ENCODE measurements at regions not wholly inside any gene's neighbourhood (a gene's known extent, or its start where the extent isn't known, plus 50 kb on each side); places are given as distances from the start of the nearest gene placed in this dataset.
A peak's percentile ranks its signal among the peaks of the same experiment; 100 is the strongest.

GRCh38 chr5:90193185-90193822, 216.3 kb downstream of the CETN3 start:
- no peaks in the 10 kb centered on the region for H3K27me3 Mint-ChIP-seq (ENCODE audit: unreplicated experiment)

GRCh38 chr5:90191352-90192045, 218.1 kb downstream of the CETN3 start:
- TF ChIP-seq CTCF (IDR thresholded peaks at IDR 0.05; ENCODE audit: partially characterized antibody, unreplicated experiment), result no peak
- Mint-ChIP-seq H3K27ac (ENCODE audit: unreplicated experiment) (no peak overlapping the region), H3K9me3 (ENCODE audit: unreplicated experiment) (no peaks in the 10 kb centered on the region), H3K4me1 (ENCODE audit: low read depth, unreplicated experiment) (peaks cover 3% of the 10 kb centered on the region), H3K36me3 (ENCODE audit: unreplicated experiment) (no peaks in the 10 kb centered on the region), H3K4me3 (ENCODE audit: unreplicated experiment) (no peak overlapping the region), H3K27me3 (ENCODE audit: unreplicated experiment) (no peaks in the 10 kb centered on the region)
- no peak for DNase-seq

More at GRCh38 chr5:90193185-90193822, 216.3 kb downstream of the CETN3 start:
- Mint-ChIP-seq H3K4me1 (ENCODE audit: low read depth, unreplicated experiment) (peaks cover 3% of the 10 kb centered on the region), H3K4me3 (ENCODE audit: unreplicated experiment) (no peak overlapping the region), H3K36me3 (ENCODE audit: unreplicated experiment) (no peaks in the 10 kb centered on the region), H3K27ac (ENCODE audit: unreplicated experiment) (no peak overlapping the region), H3K9me3 (ENCODE audit: unreplicated experiment) (no peaks in the 10 kb centered on the region)
- DNase-seq, result no peak
- TF ChIP-seq CTCF (IDR thresholded peaks at IDR 0.05; ENCODE audit: partially characterized antibody, unreplicated experiment), result no peak

- Mint-ChIP-seq H3K4me1 (ENCODE audit: low read depth, unreplicated experiment) (peaks cover 8% of the 10 kb centered on the region), H3K9me3 (ENCODE audit: unreplicated experiment) (no peaks in the 10 kb centered on the region), H3K27me3 (ENCODE audit: unreplicated experiment) (no peaks in the 10 kb centered on the region), H3K36me3 (ENCODE audit: unreplicated experiment) (no peaks in the 10 kb centered on the region), H3K4me3 (ENCODE audit: unreplicated experiment) (no peak overlapping the region), H3K27ac (ENCODE audit: unreplicated experiment) (no peak overlapping the region)
- DNase-seq, result no peak
- TF ChIP-seq CTCF (IDR thresholded peaks at IDR 0.05; ENCODE audit: partially characterized antibody, unreplicated experiment), result no peak
Observed at GRCh38 chr5:90185897-90186468, 223.6 kb downstream of the CETN3 start.

GRCh38 chr5:90184764-90185163, 224.8 kb downstream of the CETN3 start:
- Mint-ChIP-seq H3K27ac (ENCODE audit: unreplicated experiment) (no peak overlapping the region), H3K27me3 (ENCODE audit: unreplicated experiment) (no peaks in the 10 kb centered on the region), H3K4me3 (ENCODE audit: unreplicated experiment) (no peak overlapping the region), H3K4me1 (ENCODE audit: low read depth, unreplicated experiment) (peaks cover 8% of the 10 kb centered on the region), H3K9me3 (ENCODE audit: unreplicated experiment) (no peaks in the 10 kb centered on the region), H3K36me3 (ENCODE audit: unreplicated experiment) (no peaks in the 10 kb centered on the region)
- TF ChIP-seq CTCF (IDR thresholded peaks at IDR 0.05; ENCODE audit: partially characterized antibody, unreplicated experiment), result no peak
- no peak for DNase-seq

- H3K4me3 Mint-ChIP-seq (ENCODE audit: unreplicated experiment), result peak overlapping the region; percentile 13
- no peak for DNase-seq
- no peak overlapping the region for H3K27ac Mint-ChIP-seq (ENCODE audit: unreplicated experiment)
- H3K27me3 Mint-ChIP-seq (ENCODE audit: unreplicated experiment), result no peaks in the 10 kb centered on the region
- peaks cover 8% of the 10 kb centered on the region for H3K4me1 Mint-ChIP-seq (ENCODE audit: low read depth, unreplicated experiment)
- H3K9me3 Mint-ChIP-seq (ENCODE audit: unreplicated experiment), result peaks cover 1% of the 10 kb centered on the region
- H3K36me3 Mint-ChIP-seq (ENCODE audit: unreplicated experiment), result no peaks in the 10 kb centered on the region
- no peak for TF ChIP-seq CTCF (IDR thresholded peaks at IDR 0.05; ENCODE audit: partially characterized antibody, unreplicated experiment)
Observed at GRCh38 chr5:90182726-90183125, 226.8 kb downstream of the CETN3 start.
